ENCODE measurements at regions not wholly inside any gene's neighbourhood (a gene's known extent, or its start where the extent isn't known, plus 50 kb on each side); places are given as distances from the start of the nearest gene placed in this dataset.

DNA sequence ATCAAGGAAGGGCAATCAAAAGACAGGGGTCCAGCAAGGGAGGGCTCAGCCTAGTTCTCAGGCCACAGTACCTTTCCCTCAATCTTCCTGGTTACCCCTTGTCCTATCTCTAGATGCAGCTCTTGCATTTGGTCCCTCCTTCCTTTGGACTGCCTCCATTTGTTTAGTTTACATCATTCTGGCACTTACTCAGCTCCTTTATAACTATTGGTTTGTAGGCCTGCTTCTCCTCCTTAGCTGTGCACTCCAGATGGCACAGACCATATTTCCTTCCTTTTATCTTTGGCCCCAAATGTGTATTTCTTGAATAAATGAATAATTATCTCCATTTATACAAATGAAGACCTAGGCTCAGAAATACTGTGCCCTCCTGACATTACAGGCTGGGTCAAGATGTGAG, 92.3 kb upstream of the AMOTL1 start:
- Histone ChIP-seq H3K4me3 (no peak overlapping the region), H3K9me3 (no peaks in the 10 kb centered on the region), H3K4me1 (ENCODE audit: low read depth) (no peaks in the 10 kb centered on the region), H3K36me3 (ENCODE audit: low read depth) (no peaks in the 10 kb centered on the region)
- DNase-seq, result no peak
- TF ChIP-seq, protein P1, sequence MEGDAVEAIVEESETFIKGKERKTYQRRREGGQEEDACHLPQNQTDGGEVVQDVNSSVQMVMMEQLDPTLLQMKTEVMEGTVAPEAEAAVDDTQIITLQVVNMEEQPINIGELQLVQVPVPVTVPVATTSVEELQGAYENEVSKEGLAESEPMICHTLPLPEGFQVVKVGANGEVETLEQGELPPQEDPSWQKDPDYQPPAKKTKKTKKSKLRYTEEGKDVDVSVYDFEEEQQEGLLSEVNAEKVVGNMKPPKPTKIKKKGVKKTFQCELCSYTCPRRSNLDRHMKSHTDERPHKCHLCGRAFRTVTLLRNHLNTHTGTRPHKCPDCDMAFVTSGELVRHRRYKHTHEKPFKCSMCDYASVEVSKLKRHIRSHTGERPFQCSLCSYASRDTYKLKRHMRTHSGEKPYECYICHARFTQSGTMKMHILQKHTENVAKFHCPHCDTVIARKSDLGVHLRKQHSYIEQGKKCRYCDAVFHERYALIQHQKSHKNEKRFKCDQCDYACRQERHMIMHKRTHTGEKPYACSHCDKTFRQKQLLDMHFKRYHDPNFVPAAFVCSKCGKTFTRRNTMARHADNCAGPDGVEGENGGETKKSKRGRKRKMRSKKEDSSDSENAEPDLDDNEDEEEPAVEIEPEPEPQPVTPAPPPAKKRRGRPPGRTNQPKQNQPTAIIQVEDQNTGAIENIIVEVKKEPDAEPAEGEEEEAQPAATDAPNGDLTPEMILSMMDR (IDR thresholded peaks at IDR 0.05), result no peak
- intact Hi-C loops (cut with DNase I, micrococcal nuclease), result no loop called here
- no peak for ATAC-seq

DNA sequence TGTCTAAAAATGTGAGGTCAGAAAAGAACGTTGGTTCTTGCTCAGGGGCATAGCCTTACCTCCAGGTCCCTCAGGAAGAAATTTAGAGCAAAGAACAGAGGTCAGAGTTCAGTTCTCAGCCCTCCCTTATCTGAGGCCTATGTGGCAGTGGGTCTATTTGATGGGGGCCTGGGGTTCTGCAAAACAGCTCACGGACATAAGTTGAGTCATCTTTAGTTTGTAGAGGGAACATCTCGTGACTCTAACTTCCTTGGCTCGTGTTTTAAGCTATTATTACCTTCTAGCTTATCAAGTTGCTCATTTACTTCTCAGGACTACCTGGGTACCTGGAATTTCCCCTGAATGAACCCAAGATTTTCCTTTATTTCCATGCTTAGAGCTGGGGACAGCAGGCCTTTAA, 91.3 kb upstream of the AMOTL1 start:
- no peak overlapping the region for H3K4me3 ChIP-seq
- DNase-seq (no peak), ATAC-seq (no peak)
- TF ChIP-seq, protein P1 (IDR thresholded peaks at IDR 0.05), result no peak
- intact Hi-C loops (cut with DNase I, micrococcal nuclease), result no loop called here
- H3K4me1 ChIP-seq (ENCODE audit: low read depth), result no peaks in the 10 kb centered on the region
- no peaks in the 10 kb centered on the region for H3K36me3 ChIP-seq (ENCODE audit: low read depth)
- no peaks in the 10 kb centered on the region for H3K9me3 ChIP-seq

DNA sequence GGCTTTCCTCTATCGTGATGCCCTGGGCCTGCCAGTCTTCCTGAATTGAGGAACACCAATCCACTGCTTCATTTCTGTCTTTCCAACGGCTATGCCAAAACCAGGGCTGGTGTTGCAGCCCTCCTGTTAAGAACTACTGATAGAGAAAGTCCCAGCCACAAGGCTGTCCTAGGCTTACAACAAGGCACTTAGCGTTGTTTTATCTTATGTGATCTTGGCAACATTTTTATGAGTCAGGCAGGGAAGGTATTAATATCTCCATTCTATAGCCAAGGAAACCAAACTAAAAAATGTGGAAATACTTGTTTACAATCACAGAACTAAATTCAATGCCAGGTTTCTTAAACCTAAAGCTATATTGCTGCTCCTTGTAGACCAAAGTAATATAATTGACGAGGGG, 89.9 kb upstream of the AMOTL1 start:
- H3K36me3 ChIP-seq (ENCODE audit: low read depth), result no peaks in the 10 kb centered on the region
- ATAC-seq (no peak), DNase-seq (no peak)
- no peaks in the 10 kb centered on the region for H3K4me1 ChIP-seq (ENCODE audit: low read depth)
- no peaks in the 10 kb centered on the region for H3K9me3 ChIP-seq
- TF ChIP-seq, protein P1 (IDR thresholded peaks at IDR 0.05), result no peak
- no peak overlapping the region for H3K4me3 ChIP-seq
- intact Hi-C loops (cut with DNase I, micrococcal nuclease), result no loop called here

DNA sequence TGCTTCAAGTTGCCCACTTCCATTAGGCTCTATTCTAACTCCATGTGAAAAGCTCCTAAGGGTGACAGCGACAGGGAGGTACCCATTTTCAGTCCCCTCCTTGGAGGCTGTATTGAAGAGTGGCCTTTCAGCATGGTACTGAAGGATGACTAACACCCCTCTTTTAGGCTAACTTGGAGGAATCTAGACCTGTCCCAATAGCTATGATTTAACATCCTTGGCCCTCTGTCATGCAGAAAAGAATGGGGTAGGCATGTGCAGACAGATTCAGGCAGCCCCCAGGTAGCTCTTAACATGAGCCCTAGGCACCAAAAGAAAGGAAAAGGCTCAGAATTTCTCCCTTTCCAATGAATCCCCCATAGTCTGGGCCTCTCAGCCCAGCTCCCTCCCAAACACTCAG, 89.3 kb upstream of the AMOTL1 start:
- H3K36me3 ChIP-seq (ENCODE audit: low read depth), result no peaks in the 10 kb centered on the region
- no peak for DNase-seq
- no peaks in the 10 kb centered on the region for H3K4me1 ChIP-seq (ENCODE audit: low read depth)
- TF ChIP-seq, protein P1 (IDR thresholded peaks at IDR 0.05), result no peak
- ATAC-seq, result no peak
- H3K9me3 ChIP-seq, result no peaks in the 10 kb centered on the region
- H3K4me3 ChIP-seq, result no peak overlapping the region
- intact Hi-C loops (cut with DNase I, micrococcal nuclease), result no loop called here

DNA sequence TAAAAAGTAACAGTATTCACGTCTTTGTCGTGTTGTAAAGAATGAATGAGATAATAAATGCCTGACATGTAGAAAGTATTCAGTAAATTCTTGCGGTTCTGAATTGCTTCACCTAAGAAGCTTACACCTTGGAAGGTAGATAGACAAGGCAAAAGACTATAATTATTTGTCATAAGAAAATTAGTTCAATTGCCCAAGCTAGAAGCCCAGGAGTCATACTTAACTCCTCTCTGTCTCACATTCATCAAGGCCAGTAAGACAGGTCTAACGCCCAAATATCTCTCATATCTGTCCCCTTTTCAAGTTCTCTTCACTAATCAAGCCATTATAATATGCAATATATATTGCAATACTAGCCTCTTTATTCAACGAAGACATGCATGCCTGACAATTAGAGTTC, 87.7 kb upstream of the AMOTL1 start:
- TF ChIP-seq, protein P1 (IDR thresholded peaks at IDR 0.05), result no peak
- ATAC-seq (no peak), DNase-seq (no peak)
- Histone ChIP-seq H3K9me3 (no peaks in the 10 kb centered on the region), H3K4me1 (ENCODE audit: low read depth) (no peaks in the 10 kb centered on the region), H3K4me3 (no peak overlapping the region), H3K36me3 (ENCODE audit: low read depth) (no peaks in the 10 kb centered on the region)
- intact Hi-C loops (cut with DNase I, micrococcal nuclease), result no loop called here

DNA sequence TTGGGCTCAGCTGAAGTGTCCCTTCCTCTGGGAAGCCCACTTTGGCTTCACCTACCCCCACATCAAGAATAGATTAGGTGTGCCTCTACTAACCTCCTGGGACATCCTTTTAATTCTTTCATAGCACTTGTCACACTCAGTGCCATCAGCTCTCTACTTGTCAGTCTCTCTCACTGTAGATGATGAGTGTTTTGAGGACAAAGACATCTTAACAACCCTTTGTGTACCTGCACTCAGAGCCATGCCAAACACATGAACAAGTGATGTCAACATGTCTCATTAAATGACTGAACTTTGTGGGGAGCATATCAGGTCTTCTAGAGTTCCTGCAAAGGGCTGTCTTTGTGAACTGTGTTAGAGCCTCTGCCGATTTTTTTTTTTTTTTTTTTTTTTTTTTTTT, 87.0 kb upstream of the AMOTL1 start:
- H3K9me3 ChIP-seq, result peaks cover 3% of the 10 kb centered on the region
- H3K4me1 ChIP-seq (ENCODE audit: low read depth), result no peaks in the 10 kb centered on the region
- no peak overlapping the region for H3K4me3 ChIP-seq
- ATAC-seq, result no peak
- H3K36me3 ChIP-seq (ENCODE audit: low read depth), result no peaks in the 10 kb centered on the region
- TF ChIP-seq, protein P1 (IDR thresholded peaks at IDR 0.05), result no peak
- no peak for DNase-seq
- intact Hi-C loops (cut with DNase I, micrococcal nuclease), result no loop called here
